Neural cell (in vitro differentiated cells): ENCODE measurements at regions not wholly inside any gene's neighbourhood (a gene's known extent, or its start where the extent isn't known, plus 50 kb on each side); places are given as distances from the start of the nearest gene placed in this dataset.
"Not testable (repeated sequence)": the region's sequence is repeated elsewhere in the genome, so short reads cannot be mapped to it uniquely, and the experiment has no call there.

Source experiments
- H2AFZ ChIP-seq: fragments of 200-600, 300-800 bp; sonication (generic), shearing (Covaris generic); 2 replicates; pipeline ENCODE4 v1.6.0; 2014; ENCODE audit warnings: low read depth, mild to moderate bottlenecking, antibody characterized with exemption, low read length, moderate library complexity
- H3F3A ChIP-seq: fragments of 200-600 bp; shearing (Covaris generic); 2 replicates; pipeline ENCODE4 v1.6.1; 2016; ENCODE audit warnings: mild to moderate bottlenecking, moderate library complexity, mixed read lengths, antibody characterized with exemption, low read length; ENCODE audit not compliant: insufficient read depth, poor library complexity, severe bottlenecking
- H3K27ac ChIP-seq: fragments of 200-600, 300-800 bp; sonication (generic), shearing (Covaris generic); 2 replicates; pipeline ENCODE4 v1.5.1; 2014; ENCODE audit warnings: mild to moderate bottlenecking, low read length, moderate library complexity
- H3K27me3 ChIP-seq: fragments of 300-800, 200-600 bp; sonication (generic), shearing (Covaris generic); 2 replicates; pipeline ENCODE4 v1.6.0; 2014; ENCODE audit warnings: mild to moderate bottlenecking, low read depth, low read length, moderate library complexity; ENCODE audit not compliant: insufficient read depth
- H3K36me3 ChIP-seq: fragments of 300-800, 200-600 bp; sonication (generic), shearing (Covaris generic); 2 replicates; pipeline ENCODE4 v1.5.1; 2014; ENCODE audit warnings: mild to moderate bottlenecking, antibody characterized with exemption, low read length, moderate library complexity; ENCODE audit not compliant: insufficient read depth
- H3K4me2 ChIP-seq: fragments of 300-800, 200-600 bp; sonication (generic), shearing (Covaris generic); 2 replicates; pipeline ENCODE4 v1.6.0; 2014; ENCODE audit warnings: mild to moderate bottlenecking, low read length
- H3K4me3 ChIP-seq: fragments of 300-800, 200-600 bp; sonication (generic), shearing (Covaris generic); 2 replicates; pipeline ENCODE4 v1.5.1; 2014; ENCODE audit warnings: mild to moderate bottlenecking, low read length, moderate library complexity
- H3K79me2 ChIP-seq: fragments of 200-600 bp; shearing (Covaris generic); replicated peaks from 2 replicates; pipeline ENCODE4 v1.6.0; 2014; ENCODE audit warnings: mild to moderate bottlenecking, low read length, moderate library complexity; ENCODE audit not compliant: insufficient read depth
- H3K9ac ChIP-seq: fragments of 300-800, 200-600 bp; sonication (generic), shearing (Covaris generic); 2 replicates; pipeline ENCODE4 v1.6.1; 2016; ENCODE audit warnings: mild to moderate bottlenecking, low read length, mixed read lengths
- H3K9me2 ChIP-seq: fragments of 200-600 bp; shearing (Covaris generic); 2 replicates; pipeline ENCODE4 v1.6.1; 2016; ENCODE audit warnings: mild to moderate bottlenecking, low read length, mixed read lengths; ENCODE audit not compliant: insufficient read depth
- H3K9me3 ChIP-seq: fragments of 200-600, 300-800 bp; sonication (generic), shearing (Covaris generic); 2 replicates; pipeline ENCODE4 v1.6.1; 2016; ENCODE audit warnings: mild to moderate bottlenecking, mixed run types, low read length, moderate library complexity, mixed read lengths
- H4K20me1 ChIP-seq: fragments of 200-600 bp; shearing (Covaris generic); 2 replicates; pipeline ENCODE4 v1.6.1; 2016; ENCODE audit warnings: mild to moderate bottlenecking, mixed run types; ENCODE audit not compliant: insufficient read depth
- CTCF ChIP-seq: fragments of 450-650 bp; IDR thresholded peaks from 2 replicates; pipeline ENCODE4 v1.5.1; 2014; ENCODE audit warnings: antibody characterized with exemption, mild to moderate bottlenecking, moderate library complexity; ENCODE audit not compliant: poor library complexity, severe bottlenecking
- EP300 ChIP-seq: fragments of 450-650 bp; conservative IDR thresholded peaks from 2 replicates; pipeline ENCODE4 v1.6.1; 2014; ENCODE audit warnings: antibody characterized with exemption, mild to moderate bottlenecking, moderate library complexity; ENCODE audit not compliant: poor library complexity, severe bottlenecking
- EZH2 ChIP-seq: fragments of 200-600, 300-800 bp; shearing (Covaris generic), sonication (generic); IDR thresholded peaks from 2 replicates; pipeline ENCODE4 v1.6.1; 2014; ENCODE audit warnings: antibody characterized with exemption, low read length, borderline replicate concordance, mild to moderate bottlenecking; ENCODE audit not compliant: insufficient read depth, poor library complexity, severe bottlenecking
- MXI1 ChIP-seq: fragments of 450-650 bp; conservative IDR thresholded peaks from 2 replicates; pipeline ENCODE4 v1.6.1; 2014; ENCODE audit warnings: antibody characterized with exemption, mild to moderate bottlenecking; ENCODE audit not compliant: poor library complexity, severe bottlenecking
- POLR2AphosphoS5 ChIP-seq: IDR thresholded peaks from 2 replicates; pipeline ENCODE4 v1.6.1; 2012
- RAD21 ChIP-seq: fragments of 450-650 bp; conservative IDR thresholded peaks from 2 replicates; pipeline ENCODE4 v1.6.1; 2014; ENCODE audit warnings: antibody characterized with exemption, mild to moderate bottlenecking, moderate library complexity
- REST ChIP-seq: IDR thresholded peaks from 2 replicates; pipeline ENCODE4 v1.6.1; 2012; ENCODE audit warnings: borderline replicate concordance
- SMC3 ChIP-seq: fragments of 450-650 bp; conservative IDR thresholded peaks from 2 replicates; pipeline ENCODE4 v1.6.1; 2014; ENCODE audit warnings: antibody characterized with exemption, mild to moderate bottlenecking, moderate library complexity; ENCODE audit not compliant: poor library complexity
- TAF1 ChIP-seq: IDR thresholded peaks from 2 replicates; pipeline ENCODE4 v1.6.1; 2012; ENCODE audit warnings: low read depth

- Histone ChIP-seq H3K27me3 (no peaks in the 10 kb centered on the region), H3K27ac (no peak overlapping the region), H3K9me3 (no peaks in the 10 kb centered on the region), H3K79me2 (no peaks in the 10 kb centered on the region), H3F3A (no peaks in the 10 kb centered on the region), H3K36me3 (no peaks in the 10 kb centered on the region), H3K4me2 (no peak overlapping the region), H2AFZ (no peak overlapping the region), H3K4me3 (no peak overlapping the region), H3K9ac (no peak overlapping the region), H3K9me2 (no peaks in the 10 kb centered on the region), H4K20me1 (no peaks in the 10 kb centered on the region)
- TF ChIP-seq MXI1 (no peak), SMC3 (no peak), EZH2 (no peak), CTCF (no peak), RAD21 (no peak), EP300 (no peak), POLR2AphosphoS5 (no peak), REST (no peak), TAF1 (no peak)
Observed at GRCh38 chrX:53824686-53825085, 138.2 kb upstream of the HUWE1 start.

GRCh38 chrX:53818115-53818514, 131.6 kb upstream of the HUWE1 start:
- H3K79me2 ChIP-seq, H3K9me2 ChIP-seq, H3K36me3 ChIP-seq, H3K9ac ChIP-seq, H4K20me1 ChIP-seq, H3K27me3 ChIP-seq, H3K4me3 ChIP-seq, H3K9me3 ChIP-seq, H3K27ac ChIP-seq, H3F3A ChIP-seq, H2AFZ ChIP-seq, H3K4me2 ChIP-seq: not testable (repeated sequence)

GRCh38 chrX:53817548-53817947, 131.0 kb upstream of the HUWE1 start:
- Histone ChIP-seq H3K36me3 (no peaks in the 10 kb centered on the region), H3K27ac (no peak overlapping the region), H3K27me3 (no peaks in the 10 kb centered on the region), H4K20me1 (no peaks in the 10 kb centered on the region), H3K4me3 (no peak overlapping the region), H3K9me3 (no peaks in the 10 kb centered on the region), H3K9me2 (no peaks in the 10 kb centered on the region), H3K4me2 (no peak overlapping the region), H3F3A (no peaks in the 10 kb centered on the region), H2AFZ (no peak overlapping the region), H3K9ac (no peak overlapping the region), H3K79me2 (no peaks in the 10 kb centered on the region)
- TF ChIP-seq MXI1 (no peak), SMC3 (no peak), EZH2 (no peak), CTCF (no peak), EP300 (no peak), RAD21 (no peak), REST (no peak), POLR2AphosphoS5 (no peak), TAF1 (no peak)
